HG03354 (cell line): ENCODE measurements at regions not wholly inside any gene's neighbourhood (a gene's known extent, or its start where the extent isn't known, plus 50 kb on each side); places are given as distances from the start of the nearest gene placed in this dataset.

Experiments used
- ATAC-seq: cut with Tn5 transposase; IDR thresholded peaks from one replicate; pipeline ENCODE4 v1.9.1; 2021; ENCODE audit warnings: mild to moderate bottlenecking; ENCODE audit not compliant: unreplicated experiment, poor library complexity, severe bottlenecking

- ATAC-seq: no peak
Measured at GRCh38 chr4:67250131-67250896, 295.0 kb downstream of the CENPC start.

- ATAC-seq: no peak
Measured at GRCh38 chr4:67236788-67237187, 308.5 kb downstream of the CENPC start.

- ATAC-seq: no peak
Measured at GRCh38 chr4:67236318-67236717, 309.0 kb downstream of the CENPC start.

- no peak for ATAC-seq
Measured at GRCh38 chr4:67234296-67234695, 311.0 kb downstream of the CENPC start.

- no peak for ATAC-seq
Measured at GRCh38 chr4:67229148-67229547, 316.2 kb downstream of the CENPC start.

- no peak for ATAC-seq
Measured at GRCh38 chr4:67220861-67221260, 324.4 kb downstream of the CENPC start.

- no peak for ATAC-seq
Measured at GRCh38 chr4:67218883-67219282, 326.4 kb downstream of the CENPC start.

GRCh38 chr4:67207941-67208441 is 337.3 kb downstream of the CENPC start:
- ATAC-seq: no peak

GRCh38 chr4:67204441-67204840 is 340.9 kb downstream of the CENPC start:
- no peak for ATAC-seq

- no peak for ATAC-seq
Measured at GRCh38 chr4:67201334-67201733, 344.0 kb downstream of the CENPC start.

- peak; percentile 56 for ATAC-seq
Measured at GRCh38 chr4:67198727-67199126, 346.6 kb downstream of the CENPC start.

GRCh38 chr4:67167849-67168248 is 377.5 kb downstream of the CENPC start:
- ATAC-seq: no peak

GRCh38 chr4:67162690-67163089 is 382.6 kb downstream of the CENPC start:
- ATAC-seq: no peak

GRCh38 chr4:67161311-67161710 is 384.0 kb downstream of the CENPC start:
- no peak for ATAC-seq

GRCh38 chr4:67160394-67160793 is 384.9 kb downstream of the CENPC start:
- ATAC-seq: peak; percentile 50

GRCh38 chr4:67158666-67159065 is 386.6 kb downstream of the CENPC start:
- ATAC-seq: no peak

- ATAC-seq: no peak
Measured at GRCh38 chr4:67152976-67153375, 392.3 kb downstream of the CENPC start.

- no peak for ATAC-seq
Measured at GRCh38 chr4:67151376-67152343, 393.6 kb downstream of the CENPC start.

- ATAC-seq: no peak
Measured at GRCh38 chr4:67141586-67141985, 403.7 kb downstream of the CENPC start.

GRCh38 chr4:67134616-67135015 is 410.7 kb downstream of the CENPC start:
- ATAC-seq: no peak

- no peak for ATAC-seq
Measured at GRCh38 chr4:67133162-67133561, 412.1 kb downstream of the CENPC start.
